ENCODE measurements at regions not wholly inside any gene's neighbourhood (a gene's known extent, or its start where the extent isn't known, plus 50 kb on each side); places are given as distances from the start of the nearest gene placed in this dataset.
"Not testable (repeated sequence)": the region's sequence is repeated elsewhere in the genome, so short reads cannot be mapped to it uniquely, and the experiment has no call there.

DNA sequence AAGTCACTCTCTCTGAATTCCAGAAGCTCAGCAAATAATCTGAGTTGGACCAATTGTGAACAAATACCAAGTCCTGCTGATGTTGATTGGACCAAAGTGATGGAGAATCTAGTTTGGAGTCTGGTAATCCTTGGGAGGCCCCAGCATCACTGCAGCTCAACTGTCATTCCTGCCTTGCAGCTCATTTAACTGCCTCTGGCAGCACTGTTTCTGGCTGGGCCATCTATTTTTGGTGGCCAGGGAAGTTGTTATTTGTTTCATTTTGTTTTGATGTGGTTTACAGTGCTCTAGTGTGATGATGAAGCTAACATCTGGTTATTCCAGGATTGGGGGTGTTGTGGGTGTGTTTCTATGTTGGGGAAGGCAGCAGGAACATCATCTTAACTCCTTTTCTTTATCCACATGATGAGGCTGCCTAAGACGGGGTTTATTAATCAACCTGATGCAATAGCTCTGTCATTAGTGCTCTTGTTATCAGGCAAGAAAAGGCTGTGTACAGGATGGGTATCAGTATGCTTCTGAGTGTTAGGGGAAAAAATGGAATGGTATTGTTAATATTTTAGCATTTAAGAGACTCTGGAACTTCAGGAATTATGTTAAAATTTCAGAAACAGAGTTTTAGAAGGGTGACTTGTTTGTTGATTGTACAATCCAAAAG is 91.7 kb upstream of the SEC22B start:
- TF ChIP-seq, protein P1, sequence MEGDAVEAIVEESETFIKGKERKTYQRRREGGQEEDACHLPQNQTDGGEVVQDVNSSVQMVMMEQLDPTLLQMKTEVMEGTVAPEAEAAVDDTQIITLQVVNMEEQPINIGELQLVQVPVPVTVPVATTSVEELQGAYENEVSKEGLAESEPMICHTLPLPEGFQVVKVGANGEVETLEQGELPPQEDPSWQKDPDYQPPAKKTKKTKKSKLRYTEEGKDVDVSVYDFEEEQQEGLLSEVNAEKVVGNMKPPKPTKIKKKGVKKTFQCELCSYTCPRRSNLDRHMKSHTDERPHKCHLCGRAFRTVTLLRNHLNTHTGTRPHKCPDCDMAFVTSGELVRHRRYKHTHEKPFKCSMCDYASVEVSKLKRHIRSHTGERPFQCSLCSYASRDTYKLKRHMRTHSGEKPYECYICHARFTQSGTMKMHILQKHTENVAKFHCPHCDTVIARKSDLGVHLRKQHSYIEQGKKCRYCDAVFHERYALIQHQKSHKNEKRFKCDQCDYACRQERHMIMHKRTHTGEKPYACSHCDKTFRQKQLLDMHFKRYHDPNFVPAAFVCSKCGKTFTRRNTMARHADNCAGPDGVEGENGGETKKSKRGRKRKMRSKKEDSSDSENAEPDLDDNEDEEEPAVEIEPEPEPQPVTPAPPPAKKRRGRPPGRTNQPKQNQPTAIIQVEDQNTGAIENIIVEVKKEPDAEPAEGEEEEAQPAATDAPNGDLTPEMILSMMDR (IDR thresholded peaks at IDR 0.05; ENCODE audit: extremely low read depth in 1 of 2, insufficient read depth in 1 of 2, low read depth in 1 of 2, low read length in 2 of 2): not testable (repeated sequence)
- TF ChIP-seq POLR2AphosphoS5 (IDR thresholded peaks at IDR 0.05; ENCODE audit: insufficient read depth, low read depth, low read length): not testable (repeated sequence)
